ENCODE measurements at regions not wholly inside any gene's neighbourhood (a gene's known extent, or its start where the extent isn't known, plus 50 kb on each side); places are given as distances from the start of the nearest gene placed in this dataset.

DNA sequence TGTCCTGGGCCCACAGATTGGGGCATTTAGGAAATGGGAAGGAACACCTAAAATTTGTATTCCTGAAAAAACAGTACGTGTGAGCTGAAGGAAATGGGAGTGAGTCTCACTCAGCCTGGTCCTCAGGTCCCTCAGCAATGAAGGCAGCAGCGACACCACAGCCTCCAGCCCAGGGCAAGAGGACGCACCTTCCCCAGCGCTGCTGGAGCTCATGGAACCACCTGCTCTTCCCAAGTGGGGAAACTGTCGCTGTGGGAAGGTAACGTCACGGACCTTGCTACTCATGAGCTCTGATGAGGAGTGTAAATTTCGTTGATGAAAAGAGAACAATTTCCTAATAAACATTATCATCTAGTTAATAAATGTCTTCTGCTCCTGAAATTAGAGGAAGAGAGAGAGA is 323.6 kb downstream of the EIPR1 start:
- no peak for DNase-seq (ENCODE audit: low spot score)
- ChIA-PET POLR2A (no interaction called here), CTCF (ENCODE audit: unreplicated experiment) (no interaction called here)
- H2AFZ ChIP-seq (ENCODE audit: low read length), result no peak overlapping the region
- no peaks in the 10 kb centered on the region for H3K79me2 ChIP-seq (ENCODE audit: insufficient read depth, low read depth, low read length)
- H3K4me1 ChIP-seq (ENCODE audit: insufficient read depth, low read length, poor library complexity, severe bottlenecking), result no peaks in the 10 kb centered on the region
- BruUV-seq (replicated peaks), result no TSS peak
- H3K36me3 ChIP-seq (ENCODE audit: insufficient read depth, low read length), result no peaks in the 10 kb centered on the region
- no peak for TF ChIP-seq CTCF (conservative IDR thresholded peaks at IDR 0.05; ENCODE audit: low read length)
- TF ChIP-seq EZH2phosphoT487 (IDR thresholded peaks at IDR 0.05; ENCODE audit: borderline replicate concordance, low read depth, low read length), result no peak
- no peak overlapping the region for H3K4me3 ChIP-seq (ENCODE audit: low read depth, low read length, poor library complexity, severe bottlenecking)
- no peak overlapping the region for H3K4me2 ChIP-seq (ENCODE audit: low read length)
- H3K27ac ChIP-seq (ENCODE audit: low read depth, low read length, poor library complexity, severe bottlenecking), result no peak overlapping the region
- H3K9me2 ChIP-seq (ENCODE audit: insufficient read depth, low read length), result no peaks in the 10 kb centered on the region
- no peaks in the 10 kb centered on the region for H4K20me1 ChIP-seq (ENCODE audit: insufficient read depth, low read length)
- H3K9me3 ChIP-seq (ENCODE audit: low read length), result no peaks in the 10 kb centered on the region
- intact Hi-C loops (cut with micrococcal nuclease; ENCODE audit: unreplicated experiment), result no loop called here

DNA sequence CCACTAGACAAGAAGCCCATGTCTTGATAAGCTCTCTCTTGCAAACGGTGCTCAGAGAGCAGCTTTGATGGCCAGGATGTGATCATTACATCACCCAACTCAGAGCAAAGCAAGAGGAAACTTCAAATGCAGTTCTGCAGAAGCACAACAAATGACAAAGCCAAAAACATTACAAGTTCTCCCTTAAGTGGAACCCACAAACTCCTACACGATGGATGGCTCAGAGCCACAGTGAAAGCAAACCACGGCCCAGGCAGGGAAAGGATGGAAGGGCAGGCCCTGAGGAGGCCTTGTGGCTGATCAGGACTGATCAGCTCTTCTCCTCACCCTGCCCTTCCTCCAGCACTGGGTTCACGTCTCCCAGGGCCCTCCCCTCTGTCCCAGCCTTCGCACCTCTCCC is 326.4 kb downstream of the EIPR1 start:
- no peak for DNase-seq (ENCODE audit: low spot score)
- CTCF ChIA-PET (ENCODE audit: unreplicated experiment), result no interaction called here
- intact Hi-C loops (cut with micrococcal nuclease; ENCODE audit: unreplicated experiment), result no loop called here

More for the DNA sequence above, 326.4 kb downstream of the EIPR1 start:
- H3K36me3 ChIP-seq (ENCODE audit: insufficient read depth, low read length), result no peaks in the 10 kb centered on the region
- H3K9me2 ChIP-seq (ENCODE audit: insufficient read depth, low read length), result no peaks in the 10 kb centered on the region
- no TSS peak for BruUV-seq (replicated peaks)
- no peak overlapping the region for H3K27ac ChIP-seq (ENCODE audit: low read depth, low read length, poor library complexity, severe bottlenecking)
- no peak overlapping the region for H3K4me3 ChIP-seq (ENCODE audit: low read depth, low read length, poor library complexity, severe bottlenecking)
- no peaks in the 10 kb centered on the region for H3K79me2 ChIP-seq (ENCODE audit: insufficient read depth, low read depth, low read length)
- TF ChIP-seq EZH2phosphoT487 (IDR thresholded peaks at IDR 0.05; ENCODE audit: borderline replicate concordance, low read depth, low read length), result no peak
- TF ChIP-seq CTCF (conservative IDR thresholded peaks at IDR 0.05; ENCODE audit: low read length), result no peak
- H3K4me2 ChIP-seq (ENCODE audit: low read length), result no peak overlapping the region
- H2AFZ ChIP-seq (ENCODE audit: low read length), result no peak overlapping the region
- POLR2A ChIA-PET, result no interaction called here
- no peaks in the 10 kb centered on the region for H3K9me3 ChIP-seq (ENCODE audit: low read length)
- H3K4me1 ChIP-seq (ENCODE audit: insufficient read depth, low read length, poor library complexity, severe bottlenecking), result no peaks in the 10 kb centered on the region
- H4K20me1 ChIP-seq (ENCODE audit: insufficient read depth, low read length), result no peaks in the 10 kb centered on the region
